Stomach smooth muscle (tissue), 2 donors: ENCODE measurements at regions not wholly inside any gene's neighbourhood (a gene's known extent, or its start where the extent isn't known, plus 50 kb on each side); places are given as distances from the start of the nearest gene placed in this dataset.
"Not testable (repeated sequence)": the region's sequence is repeated elsewhere in the genome, so short reads cannot be mapped to it uniquely, and the experiment has no call there.

Experiments
- H3K27ac ChIP-seq: one replicate; pipeline ENCODE4 v1.7.0; 2013; ENCODE audit warnings: mild to moderate bottlenecking, low read length, inconsistent platforms
- H3K27me3 ChIP-seq, 2 donors: one replicate each; pipeline ENCODE4 v1.7.0; 2013; ENCODE audit warnings: low read length in 2 of 2; ENCODE audit not compliant: insufficient read depth in 2 of 2, control insufficient read depth in 1 of 2
- H3K36me3 ChIP-seq, 2 donors: one replicate each; pipeline ENCODE4 v1.7.0; 2013; ENCODE audit warnings: low read length in 2 of 2; ENCODE audit not compliant: control insufficient read depth in 2 of 2, insufficient read depth in 2 of 2
- H3K4me1 ChIP-seq: one replicate; pipeline ENCODE4 v1.7.0; 2013; ENCODE audit warnings: low read length; ENCODE audit not compliant: control insufficient read depth, insufficient read depth
- H3K4me3 ChIP-seq, 2 donors: one replicate each; pipeline ENCODE4 v1.7.0; 2013; ENCODE audit warnings: low read length in 2 of 2
- H3K9ac ChIP-seq, 2 donors: one replicate each; pipeline ENCODE4 v1.7.0; 2013; ENCODE audit warnings: low read length in 2 of 2, mild to moderate bottlenecking in 1 of 2
- H3K9me3 ChIP-seq, 2 donors: one replicate each; pipeline ENCODE4 v1.7.0; 2013; ENCODE audit warnings: low read length in 2 of 2; ENCODE audit not compliant: control insufficient read depth in 2 of 2
- donor health status: healthy.
- donor health status: Pancreatic carcinoma.

DNA sequence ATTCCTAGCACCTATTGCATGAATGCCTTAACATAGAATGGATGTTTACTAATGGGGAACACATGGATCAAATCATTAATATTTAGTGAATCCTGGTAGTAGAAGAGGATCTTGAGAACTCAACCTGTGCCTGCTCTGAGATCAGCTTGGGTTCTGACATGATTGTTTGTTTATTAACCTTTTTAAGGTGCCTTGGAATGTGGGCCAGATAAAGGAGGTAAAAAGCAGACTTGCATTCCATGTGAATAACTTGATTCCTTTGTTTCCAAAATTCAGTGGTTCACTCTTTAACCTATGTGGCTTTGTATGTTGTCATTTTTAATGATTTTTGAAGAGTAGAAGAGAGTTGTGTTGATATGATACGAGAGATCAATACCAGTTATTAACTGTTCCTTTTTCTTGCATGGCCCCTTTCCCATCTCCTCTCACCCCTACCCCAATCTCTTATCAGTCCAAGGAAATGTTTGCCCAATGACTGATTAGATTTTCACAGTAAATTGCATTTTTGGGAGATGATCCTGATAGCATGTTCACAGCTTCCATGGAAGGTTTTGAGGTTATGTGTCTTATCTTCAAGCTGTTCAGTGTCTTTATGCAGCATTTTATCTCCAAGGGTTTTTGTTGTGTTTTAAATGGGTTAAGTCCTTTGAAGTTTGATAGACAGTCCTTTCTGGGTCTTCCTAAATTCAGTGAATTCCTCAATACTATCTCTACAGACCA lies 193.7 kb upstream of the FRMD6 start:
- Histone ChIP-seq H3K27me3 (no peaks in the 10 kb centered on the region), H3K4me3 (no peak overlapping the region), H3K36me3 (no peaks in the 10 kb centered on the region), H3K9me3 (no peaks in the 10 kb centered on the region), H3K4me1 (peaks cover 7% of the 10 kb centered on the region), H3K9ac (no peak overlapping the region), H3K27ac (no peak overlapping the region)

DNA sequence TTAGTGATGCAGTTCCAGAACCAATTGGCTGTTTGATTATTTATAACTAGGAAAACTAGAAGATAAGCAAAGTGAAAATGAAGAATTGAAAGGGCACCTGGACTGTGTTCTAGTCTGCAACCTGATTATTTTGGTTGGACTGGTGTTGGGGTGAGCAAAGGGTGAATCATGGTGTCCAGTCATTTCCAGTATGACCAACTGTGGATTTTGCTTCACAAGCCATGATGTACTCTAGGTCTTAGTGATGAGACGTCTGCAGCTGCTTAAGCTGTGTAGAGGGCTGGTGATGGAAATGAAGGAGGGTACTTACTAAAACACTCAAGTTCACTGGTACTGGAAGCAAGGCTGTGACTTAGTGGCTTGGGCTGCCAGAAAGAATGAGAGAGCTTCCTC lies 193.2 kb upstream of the FRMD6 start:
- Histone ChIP-seq H3K4me1 (peaks cover 6% of the 10 kb centered on the region), H3K27ac (no peak overlapping the region), H3K9me3 (no peaks in the 10 kb centered on the region), H3K9ac (no peak overlapping the region), H3K27me3 (no peaks in the 10 kb centered on the region), H3K36me3 (no peaks in the 10 kb centered on the region), H3K4me3 (no peak overlapping the region)

DNA sequence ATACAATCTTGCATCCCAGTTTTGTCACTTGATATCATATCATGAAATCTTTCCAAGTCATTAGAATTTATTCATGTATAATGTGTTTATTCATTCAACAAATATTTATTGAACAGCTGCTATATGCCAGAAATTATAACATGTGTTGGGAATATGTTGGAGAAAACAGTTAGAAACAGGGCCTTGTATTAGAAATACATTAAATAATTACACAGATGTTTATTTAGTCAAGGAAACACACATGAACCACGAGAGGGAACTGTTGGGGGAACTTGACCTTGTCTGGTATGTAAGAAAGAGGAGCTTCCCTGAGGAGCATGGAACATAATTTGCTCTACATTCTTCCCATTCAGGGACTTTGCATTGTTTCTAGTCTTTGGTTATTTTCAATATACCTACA lies 191.7 kb upstream of the FRMD6 start:
- H3K36me3 ChIP-seq, result no peaks in the 10 kb centered on the region
- H3K4me1 ChIP-seq, result no peaks in the 10 kb centered on the region

DNA sequence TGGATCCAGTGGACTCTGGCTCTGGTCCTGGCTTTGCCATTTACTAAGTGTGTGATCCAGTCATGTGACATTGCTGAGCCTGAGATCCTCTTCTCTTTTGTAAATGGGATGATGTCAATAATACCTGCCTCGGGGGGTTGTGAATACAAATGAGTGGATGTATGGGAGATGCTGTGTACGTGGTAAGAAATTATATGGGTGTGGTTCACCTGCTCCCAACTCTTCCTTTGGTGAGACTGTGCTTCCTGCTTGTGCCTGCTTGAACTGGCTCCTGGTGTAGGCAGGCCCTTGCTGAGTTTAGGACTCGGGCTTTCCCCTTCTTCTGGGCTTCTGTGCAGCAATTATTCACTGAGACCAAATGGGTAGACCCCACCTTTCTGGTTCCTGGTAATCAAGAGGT lies 189.5 kb upstream of the FRMD6 start:
- no peak overlapping the region for H3K4me3 ChIP-seq
- H3K9ac ChIP-seq, result no peak overlapping the region
- H3K9me3 ChIP-seq, result no peaks in the 10 kb centered on the region
- no peaks in the 10 kb centered on the region for H3K36me3 ChIP-seq
- no peaks in the 10 kb centered on the region for H3K4me1 ChIP-seq
- H3K27ac ChIP-seq, result no peak overlapping the region
- H3K27me3 ChIP-seq, result no peaks in the 10 kb centered on the region

More for the DNA sequence above, 191.7 kb upstream of the FRMD6 start:
- Histone ChIP-seq H3K9ac (no peak overlapping the region), H3K9me3 (no peaks in the 10 kb centered on the region), H3K27ac (no peak overlapping the region), H3K4me3 (no peak overlapping the region), H3K27me3 (no peaks in the 10 kb centered on the region)

DNA sequence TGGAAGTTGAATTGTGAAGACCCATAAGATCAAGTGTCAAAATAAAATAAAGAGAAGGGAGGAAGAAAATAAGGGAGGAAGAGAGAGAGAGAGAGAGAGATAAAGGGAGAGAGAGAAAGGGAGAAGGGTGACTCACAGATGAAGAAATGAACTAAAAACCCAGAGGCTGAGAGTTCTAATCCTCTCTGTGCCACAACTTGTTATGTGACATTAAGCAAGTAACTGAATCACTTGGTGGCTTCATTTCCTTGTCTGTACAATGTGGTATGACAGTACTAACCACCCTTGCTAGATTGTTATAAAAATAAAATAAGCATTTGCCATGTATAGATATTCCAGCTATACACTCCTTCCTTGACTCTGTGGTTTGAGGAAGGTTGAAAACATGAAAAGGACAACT lies 189.0 kb upstream of the FRMD6 start:
- Histone ChIP-seq H3K4me3 (no peak overlapping the region), H3K27ac (no peak overlapping the region), H3K36me3 (no peaks in the 10 kb centered on the region), H3K9ac (no peak overlapping the region), H3K4me1 (no peaks in the 10 kb centered on the region), H3K9me3 (no peaks in the 10 kb centered on the region), H3K27me3 (no peaks in the 10 kb centered on the region)

DNA sequence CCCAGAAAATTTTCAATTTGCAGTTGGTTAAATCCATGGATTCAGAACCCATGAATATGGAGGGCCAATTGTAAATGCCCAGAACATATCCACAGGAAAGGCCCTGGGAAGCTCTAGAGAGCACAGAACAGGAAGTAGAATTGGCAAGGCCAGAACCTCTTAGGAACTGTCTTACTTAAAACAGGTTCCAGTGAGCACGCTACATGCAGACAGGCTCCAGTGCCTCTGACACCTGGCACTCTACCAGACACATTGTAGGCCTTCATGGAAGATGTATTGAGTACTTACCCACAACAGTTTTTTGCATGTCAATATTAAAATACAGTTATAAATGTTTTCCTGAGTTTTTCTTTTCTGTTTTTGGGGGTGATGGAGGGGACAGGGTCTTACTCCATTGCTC lies 188.2 kb upstream of the FRMD6 start:
- H3K4me1 ChIP-seq, result no peaks in the 10 kb centered on the region
- no peak overlapping the region for H3K27ac ChIP-seq
- no peaks in the 10 kb centered on the region for H3K36me3 ChIP-seq
- no peaks in the 10 kb centered on the region for H3K9me3 ChIP-seq
- no peaks in the 10 kb centered on the region for H3K27me3 ChIP-seq
- H3K4me3 ChIP-seq, result no peak overlapping the region
- H3K9ac ChIP-seq, result no peak overlapping the region

DNA sequence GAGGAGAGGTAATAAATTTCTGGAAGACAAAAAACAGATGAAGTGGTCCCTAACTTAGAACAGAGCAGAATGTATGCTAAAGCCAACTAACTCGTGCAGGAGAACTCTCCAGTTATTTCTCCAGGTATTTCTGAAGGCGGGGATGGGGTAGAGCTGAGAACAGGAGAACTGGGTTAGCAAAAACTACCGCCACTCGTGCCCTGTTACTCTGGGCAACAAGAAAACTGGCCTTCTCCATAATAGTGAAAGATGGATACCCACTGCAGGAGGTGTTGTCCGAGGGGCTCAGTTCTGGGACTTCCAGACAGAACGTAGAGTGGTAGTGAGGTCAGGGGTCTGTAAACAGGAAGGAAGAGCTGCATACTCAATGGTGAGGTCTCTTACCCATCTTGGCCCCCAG lies 187.3 kb upstream of the FRMD6 start:
- Histone ChIP-seq H3K36me3 (no peaks in the 10 kb centered on the region), H3K27ac (no peak overlapping the region), H3K27me3 (no peaks in the 10 kb centered on the region), H3K4me1 (no peaks in the 10 kb centered on the region), H3K9me3 (no peaks in the 10 kb centered on the region), H3K9ac (no peak overlapping the region), H3K4me3 (no peak overlapping the region)

DNA sequence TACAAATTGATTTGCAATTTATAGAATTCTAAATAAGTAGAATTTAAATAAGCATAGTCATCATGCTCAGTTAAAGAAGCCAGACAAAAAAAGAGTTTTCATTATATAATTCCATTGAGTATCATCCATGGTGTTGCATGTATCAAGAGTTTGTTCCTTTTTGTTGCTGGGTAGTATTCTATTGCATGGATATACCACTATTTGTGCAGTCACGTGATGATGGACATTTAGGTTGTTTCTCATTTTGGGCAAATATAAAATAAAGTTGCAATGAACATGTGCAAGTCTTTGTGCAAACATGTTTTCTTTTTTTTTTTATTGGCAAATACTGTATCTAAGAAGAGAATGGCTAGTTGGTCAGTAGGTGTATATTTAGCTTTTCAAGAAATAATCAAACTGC lies 186.2 kb upstream of the FRMD6 start:
- no peaks in the 10 kb centered on the region for H3K36me3 ChIP-seq
- H3K27me3 ChIP-seq, result no peaks in the 10 kb centered on the region
- H3K4me1 ChIP-seq, result no peaks in the 10 kb centered on the region
- no peak overlapping the region for H3K9ac ChIP-seq
- H3K9me3 ChIP-seq, result no peaks in the 10 kb centered on the region
- no peak overlapping the region for H3K27ac ChIP-seq
- no peak overlapping the region for H3K4me3 ChIP-seq

DNA sequence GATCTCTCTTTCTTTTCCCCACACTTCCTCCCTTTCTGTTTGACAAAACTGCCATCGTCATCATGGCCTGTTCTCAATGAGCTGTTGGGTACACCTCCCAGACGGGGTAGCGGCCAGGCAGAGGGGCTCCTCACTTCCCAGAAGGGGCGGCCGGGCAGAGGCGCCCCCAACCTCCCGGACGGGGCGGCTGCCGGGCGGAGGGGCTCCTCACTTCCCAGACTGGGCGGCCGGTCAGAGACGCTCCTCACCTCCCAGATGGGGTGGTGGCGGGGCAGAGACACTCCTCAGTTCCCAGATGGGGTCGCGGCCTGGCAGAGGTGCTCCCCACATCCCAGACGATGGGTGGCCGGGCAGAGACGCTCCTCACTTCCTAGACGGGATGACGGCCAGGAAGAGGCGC lies 184.3 kb upstream of the FRMD6 start:
- H3K9ac ChIP-seq, H3K27me3 ChIP-seq, H3K4me3 ChIP-seq, H3K36me3 ChIP-seq, H3K4me1 ChIP-seq, H3K27ac ChIP-seq, H3K9me3 ChIP-seq: not testable (repeated sequence)

DNA sequence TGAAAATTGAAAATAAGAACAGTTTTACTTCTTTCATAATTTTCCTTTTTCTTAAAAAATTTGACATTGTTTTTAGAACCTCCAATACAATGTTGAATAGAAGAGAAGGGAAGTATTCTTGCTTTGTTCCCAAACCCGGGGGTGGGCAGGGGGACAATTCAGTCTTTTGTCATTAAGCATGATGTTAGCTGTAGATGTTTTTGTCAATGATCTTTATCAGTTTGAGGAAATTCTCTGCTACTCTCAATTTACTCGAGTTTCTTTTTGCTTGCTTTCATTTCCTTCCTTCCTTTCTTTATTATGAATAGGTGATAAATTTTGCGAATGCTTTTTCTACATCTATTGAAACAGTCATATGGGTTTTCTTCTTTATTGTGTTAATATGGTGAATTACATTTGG lies 183.2 kb upstream of the FRMD6 start:
- Histone ChIP-seq H3K9ac (no peak overlapping the region), H3K36me3 (no peaks in the 10 kb centered on the region), H3K4me3 (no peak overlapping the region), H3K4me1 (no peaks in the 10 kb centered on the region), H3K27ac (no peak overlapping the region), H3K27me3 (no peaks in the 10 kb centered on the region), H3K9me3 (no peaks in the 10 kb centered on the region)

DNA sequence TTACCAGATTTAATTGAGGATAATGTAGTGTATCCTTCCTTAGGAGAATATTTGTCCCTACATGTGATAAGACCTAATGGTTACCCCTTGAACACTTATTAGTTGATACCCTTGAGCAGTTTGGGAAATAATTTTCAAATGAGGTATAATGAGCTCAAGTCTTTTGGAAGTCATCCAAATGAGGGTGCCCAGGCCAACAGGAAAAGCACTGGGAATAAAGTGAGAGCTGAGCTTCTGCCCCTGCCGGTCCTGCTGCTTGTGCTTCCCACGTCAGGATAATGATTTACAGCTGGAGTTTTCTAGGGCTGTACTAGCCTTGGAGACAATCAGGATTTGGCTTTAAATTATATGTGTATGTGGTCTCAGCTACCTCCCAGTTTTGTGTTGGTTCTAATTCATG lies 178.8 kb upstream of the FRMD6 start:
- Histone ChIP-seq H3K4me1 (no peaks in the 10 kb centered on the region), H3K4me3 (no peak overlapping the region), H3K27ac (no peak overlapping the region), H3K9me3 (no peaks in the 10 kb centered on the region), H3K36me3 (no peaks in the 10 kb centered on the region), H3K9ac (no peak overlapping the region), H3K27me3 (no peaks in the 10 kb centered on the region)
